ENCODE measurements at regions not wholly inside any gene's neighbourhood (a gene's known extent, or its start where the extent isn't known, plus 50 kb on each side); places are given as distances from the start of the nearest gene placed in this dataset.
A peak's percentile ranks its signal among the peaks of the same experiment; 100 is the strongest.

- TF ChIP-seq POLR2A (IDR thresholded peaks at IDR 0.05) (no peak), POLR2AphosphoS5 (IDR thresholded peaks at IDR 0.05) (no peak), CTCF (IDR thresholded peaks at IDR 0.05) (no peak)
- H3K9me3 ChIP-seq = no peaks in the 10 kb centered on the region
- H3K36me3 ChIP-seq = no peaks in the 10 kb centered on the region
- H3K4me3 ChIP-seq = no peak overlapping the region
- intact Hi-C loops (cut with DNase I) = no loop called here
- no peak for DNase-seq (ENCODE audit: low spot score)
- no peaks in the 10 kb centered on the region for H3K4me1 ChIP-seq (replicated peaks)
- WGBS = 24% methylated on average over 1 of the region's 1 CpG
- no peaks in the 10 kb centered on the region for H3K27me3 ChIP-seq (replicated peaks; ENCODE audit: insufficient read depth)
- H3K27ac ChIP-seq = no peak overlapping the region
These were observed 558.3 kb downstream of the NR2F2 start for GRCh38 chr15:96888764-96889163.

GRCh38 chr15:96889734-96890480, 559.4 kb downstream of the NR2F2 start:
- H3K36me3 ChIP-seq = no peaks in the 10 kb centered on the region
- no peak for DNase-seq (ENCODE audit: low spot score)
- H3K4me1 ChIP-seq (replicated peaks) = no peaks in the 10 kb centered on the region
- H3K27ac ChIP-seq = peak overlapping the region in 1 of 2 donors; percentile 2
- no peak for TF ChIP-seq CTCF (IDR thresholded peaks at IDR 0.05)
- no peak for TF ChIP-seq POLR2A (IDR thresholded peaks at IDR 0.05)
- no peak for TF ChIP-seq POLR2AphosphoS5 (IDR thresholded peaks at IDR 0.05)
- H3K27me3 ChIP-seq (replicated peaks; ENCODE audit: insufficient read depth) = no peaks in the 10 kb centered on the region
- 42% methylated on average over 6 of the region's 6 CpGs for WGBS
- H3K4me3 ChIP-seq = peak overlapping the region; percentile 4 to 10
- H3K9me3 ChIP-seq = no peaks in the 10 kb centered on the region
- intact Hi-C loops (cut with DNase I) = loop anchor here (5.0 kb wide), 1 partner anchor 533 kb away; no protein-coding TSS in a partner anchor

- DNase-seq (ENCODE audit: low spot score) = no peak
- no peaks in the 10 kb centered on the region for H3K9me3 ChIP-seq
- 45% methylated on average over 4 of the region's 4 CpGs for WGBS
- intact Hi-C loops (cut with DNase I) = loop anchor here (5.0 kb wide), 1 partner anchor 534 kb away; no protein-coding TSS in a partner anchor
- H3K27me3 ChIP-seq (replicated peaks; ENCODE audit: insufficient read depth) = no peaks in the 10 kb centered on the region
- no peaks in the 10 kb centered on the region for H3K4me1 ChIP-seq (replicated peaks)
- no peak overlapping the region for H3K4me3 ChIP-seq
- no peak for TF ChIP-seq POLR2AphosphoS5 (IDR thresholded peaks at IDR 0.05)
- no peak for TF ChIP-seq CTCF (IDR thresholded peaks at IDR 0.05)
- no peak for TF ChIP-seq POLR2A (IDR thresholded peaks at IDR 0.05)
- no peaks in the 10 kb centered on the region for H3K36me3 ChIP-seq
- no peak overlapping the region for H3K27ac ChIP-seq
These were observed 560.5 kb downstream of the NR2F2 start for GRCh38 chr15:96891046-96891445.

GRCh38 chr15:96893159-96893906, 562.8 kb downstream of the NR2F2 start:
- peak; percentile 5 for DNase-seq (ENCODE audit: low spot score)
- Histone ChIP-seq H3K9me3 (no peaks in the 10 kb centered on the region), H3K27me3 (replicated peaks; ENCODE audit: insufficient read depth) (no peaks in the 10 kb centered on the region), H3K27ac (no peak overlapping the region), H3K4me3 (no peak overlapping the region), H3K36me3 (no peaks in the 10 kb centered on the region), H3K4me1 (replicated peaks) (no peaks in the 10 kb centered on the region)
- TF ChIP-seq POLR2A (IDR thresholded peaks at IDR 0.05) (no peak), POLR2AphosphoS5 (IDR thresholded peaks at IDR 0.05) (peak; percentile 4), CTCF (IDR thresholded peaks at IDR 0.05) (peak in 3 of 4 experiments; percentile 37 to 49 (median 47))
- intact Hi-C loops (cut with DNase I) = loop anchor here (5.0 kb wide), 1 partner anchor 536 kb away; no protein-coding TSS in a partner anchor
- WGBS = 24% methylated on average over 5 of the region's 5 CpGs

Measured in prostate gland (tissue), 2 donors.